Liver (tissue), 8 donors: ENCODE measurements at regions not wholly inside any gene's neighbourhood (a gene's known extent, or its start where the extent isn't known, plus 50 kb on each side); places are given as distances from the start of the nearest gene placed in this dataset.

Source experiments
- DNase-seq: peaks from one replicate; pipeline ENCODE4 v3.0.0-alpha.2; 2017; ENCODE audit warnings: low spot score
- H3K27ac ChIP-seq, 2 donors: one replicate each; pipeline ENCODE4 v1.7.0; 2013; ENCODE audit warnings: inconsistent platforms in 2 of 2, low read length in 2 of 2, control low read depth in 1 of 2, low read depth in 1 of 2, mild to moderate bottlenecking in 1 of 2
- H3K27me3 ChIP-seq, 4 donors: one replicate each; pipeline versions ENCODE4 v1.6.1 to v1.7.0; 2013; ENCODE audit warnings: low read length in 3 of 4, inconsistent platforms in 1 of 4, mild to moderate bottlenecking in 1 of 4, moderate library complexity in 1 of 4; ENCODE audit not compliant: control insufficient read depth in 4 of 4, insufficient read depth in 4 of 4
- H3K36me3 ChIP-seq, 4 donors: one replicate each; pipeline versions ENCODE4 v1.6.1 to v1.7.0; 2013; ENCODE audit warnings: low read length in 3 of 4, mild to moderate bottlenecking in 3 of 4, low read depth in 1 of 4, moderate library complexity in 1 of 4; ENCODE audit not compliant: control insufficient read depth in 4 of 4, insufficient read depth in 3 of 4
- H3K4me1 ChIP-seq, 4 donors: one replicate each; pipeline versions ENCODE4 v1.6.1 to v1.7.0; 2013; ENCODE audit warnings: low read length in 3 of 4, mild to moderate bottlenecking in 3 of 4, moderate library complexity in 1 of 4; ENCODE audit not compliant: control insufficient read depth in 4 of 4, insufficient read depth in 4 of 4
- H3K4me3 ChIP-seq, 3 donors: one replicate each; pipeline versions ENCODE4 v1.6.1 to v1.7.0; 2013; ENCODE audit warnings: low read length in 3 of 3, control low read depth in 1 of 3, low read depth in 1 of 3, mild to moderate bottlenecking in 1 of 3
- H3K9ac ChIP-seq, 2 donors: one replicate each; pipeline ENCODE4 v1.7.0; 2013; ENCODE audit warnings: low read length in 2 of 2, mild to moderate bottlenecking in 2 of 2, moderate library complexity in 2 of 2, control low read depth in 1 of 2, low read depth in 1 of 2
- H3K9me3 ChIP-seq, 4 donors: one replicate each; pipeline versions ENCODE4 v1.6.1 to v1.7.0; 2013; ENCODE audit warnings: low read length in 3 of 4; ENCODE audit not compliant: control insufficient read depth in 4 of 4
- EGR1 ChIP-seq, 2 donors: IDR thresholded peaks; 2 replicates each; pipeline ENCODE4 v1.6.1; 2016 to 2018; ENCODE audit warnings: antibody characterized with exemption in 2 of 2, low read depth in 2 of 2
- FOXA1 ChIP-seq: IDR thresholded peaks from 2 replicates; pipeline ENCODE4 v1.6.1; 2016; ENCODE audit warnings: antibody characterized with exemption
- FOXA2 ChIP-seq: IDR thresholded peaks from 2 replicates; pipeline ENCODE4 v1.6.1; 2016; ENCODE audit warnings: antibody characterized with exemption
- GABPA ChIP-seq, 2 donors: IDR thresholded peaks in 1 of 2; conservative IDR thresholded peaks in 1 of 2; 2 replicates each; pipeline ENCODE4 v1.6.1; 2016; ENCODE audit warnings: antibody characterized with exemption in 2 of 2, mild to moderate bottlenecking in 1 of 2, moderate library complexity in 1 of 2
- HNF4A ChIP-seq, 2 donors: conservative IDR thresholded peaks; 2 replicates each; pipeline ENCODE4 v1.6.1; 2016; ENCODE audit warnings: antibody characterized with exemption in 2 of 2, mild to moderate bottlenecking in 2 of 2
- HNF4G ChIP-seq: IDR thresholded peaks from 2 replicates; pipeline ENCODE4 v1.6.1; 2016; ENCODE audit warnings: antibody characterized with exemption
- JUND ChIP-seq, 2 donors: IDR thresholded peaks; 2 replicates each; pipeline ENCODE4 v1.6.1; 2016; ENCODE audit warnings: antibody characterized with exemption in 2 of 2
- NR2F2 ChIP-seq: IDR thresholded peaks from 2 replicates; pipeline ENCODE4 v1.6.1; 2016; ENCODE audit warnings: antibody characterized with exemption
- RAD21 ChIP-seq, 2 donors: IDR thresholded peaks; 2 replicates each; pipeline ENCODE4 v1.6.1; 2016; ENCODE audit warnings: antibody characterized with exemption in 2 of 2, mild to moderate bottlenecking in 2 of 2
- RXRA ChIP-seq, 2 donors: IDR thresholded peaks; 2 replicates each; pipeline ENCODE4 v1.6.1; 2017 to 2018; ENCODE audit warnings: antibody characterized with exemption in 2 of 2, mild to moderate bottlenecking in 1 of 2
- SP1 ChIP-seq: IDR thresholded peaks from 2 replicates; pipeline ENCODE4 v1.6.1; 2018; ENCODE audit warnings: antibody characterized with exemption, mild to moderate bottlenecking
- TAF1 ChIP-seq: conservative IDR thresholded peaks from 2 replicates; pipeline ENCODE4 v1.6.1; 2016; ENCODE audit warnings: antibody characterized with exemption, mild to moderate bottlenecking
- YY1 ChIP-seq: IDR thresholded peaks from 2 replicates; pipeline ENCODE4 v1.6.1; 2016; ENCODE audit warnings: antibody characterized with exemption, mild to moderate bottlenecking
- WGBS: extraction: QIAGEN DNeasy Blood & Tissue Kit; methylation state at CpG from one replicate; pipeline ENCODE4 v1.1.7; 2013; 5-methylcytosine and 5-hydroxymethylcytosine counted together
- TF ChIP-seq, protein P1 (sequence below): IDR thresholded peaks from 2 replicates; pipeline ENCODE4 v1.6.1; 2016; ENCODE audit warnings: antibody characterized with exemption
- TF ChIP-seq, protein P2 (sequence below): IDR thresholded peaks from 2 replicates; pipeline ENCODE4 v1.6.1; 2016; ENCODE audit warnings: antibody characterized with exemption
- TF ChIP-seq, protein P3 (sequence below): IDR thresholded peaks from 2 replicates; pipeline ENCODE4 v1.6.1; 2016; ENCODE audit warnings: antibody characterized with exemption, mild to moderate bottlenecking
- TF ChIP-seq, protein P4 (sequence below): IDR thresholded peaks from 2 replicates; pipeline ENCODE4 v1.6.1; 2016; ENCODE audit warnings: antibody characterized with exemption
- TF ChIP-seq, protein P5 (sequence below): fragments of 150-350 bp; IDR thresholded peaks from 2 replicates; pipeline ENCODE4 v1.5.1; 2017; ENCODE audit warnings: improper control_type of control experiment, low read depth, low read length; ENCODE audit not compliant: missing input control
- donor health status: healthy.
- donor health status: healthy.
- donor health status: healthy.
- donor health status: healthy.
- donor health status: healthy.

DNA sequence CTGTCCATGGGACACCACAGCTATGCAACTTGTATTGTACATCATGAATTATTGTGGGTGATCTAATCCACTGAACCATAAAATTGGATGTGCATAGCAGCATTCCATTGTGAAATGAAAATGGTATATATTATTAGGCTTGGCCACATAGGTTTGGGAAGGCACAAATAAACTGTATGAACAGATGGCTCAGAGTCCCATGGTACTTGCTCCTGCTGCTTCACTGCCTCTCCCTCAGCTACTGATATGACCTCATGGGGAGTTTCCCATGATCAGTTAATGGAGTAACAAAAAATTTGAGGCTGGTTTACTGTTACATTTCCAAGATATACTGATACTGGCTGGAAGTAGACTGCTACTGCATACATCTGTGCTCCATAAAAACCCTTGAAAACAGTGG lies 152.7 kb upstream of the NEGR1 start:
- TF ChIP-seq NR2F2: no peak
- no peak for TF ChIP-seq RAD21 (IDR thresholded peaks at IDR 0.05)
- TF ChIP-seq, protein P1, sequence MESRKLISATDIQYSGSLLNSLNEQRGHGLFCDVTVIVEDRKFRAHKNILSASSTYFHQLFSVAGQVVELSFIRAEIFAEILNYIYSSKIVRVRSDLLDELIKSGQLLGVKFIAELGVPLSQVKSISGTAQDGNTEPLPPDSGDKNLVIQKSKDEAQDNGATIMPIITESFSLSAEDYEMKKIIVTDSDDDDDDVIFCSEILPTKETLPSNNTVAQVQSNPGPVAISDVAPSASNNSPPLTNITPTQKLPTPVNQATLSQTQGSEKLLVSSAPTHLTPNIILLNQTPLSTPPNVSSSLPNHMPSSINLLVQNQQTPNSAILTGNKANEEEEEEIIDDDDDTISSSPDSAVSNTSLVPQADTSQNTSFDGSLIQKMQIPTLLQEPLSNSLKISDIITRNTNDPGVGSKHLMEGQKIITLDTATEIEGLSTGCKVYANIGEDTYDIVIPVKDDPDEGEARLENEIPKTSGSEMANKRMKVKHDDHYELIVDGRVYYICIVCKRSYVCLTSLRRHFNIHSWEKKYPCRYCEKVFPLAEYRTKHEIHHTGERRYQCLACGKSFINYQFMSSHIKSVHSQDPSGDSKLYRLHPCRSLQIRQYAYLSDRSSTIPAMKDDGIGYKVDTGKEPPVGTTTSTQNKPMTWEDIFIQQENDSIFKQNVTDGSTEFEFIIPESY: no peak
- no peak for TF ChIP-seq GABPA (IDR thresholded peaks at IDR 0.05 in 1 of 2, conservative IDR thresholded peaks at IDR 0.05 in 1 of 2)
- no peak for TF ChIP-seq SP1
- no peak for TF ChIP-seq JUND (IDR thresholded peaks at IDR 0.05)
- TF ChIP-seq, protein P2, sequence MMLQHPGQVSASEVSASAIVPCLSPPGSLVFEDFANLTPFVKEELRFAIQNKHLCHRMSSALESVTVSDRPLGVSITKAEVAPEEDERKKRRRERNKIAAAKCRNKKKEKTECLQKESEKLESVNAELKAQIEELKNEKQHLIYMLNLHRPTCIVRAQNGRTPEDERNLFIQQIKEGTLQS: no peak
- TF ChIP-seq HNF4G: no peak
- no peak for TF ChIP-seq YY1
- TF ChIP-seq EGR1 (IDR thresholded peaks at IDR 0.05; ENCODE audit: low read depth in 2 of 2): no peak
- TF ChIP-seq HNF4A (conservative IDR thresholded peaks at IDR 0.05): no peak
- TF ChIP-seq, protein P3, sequence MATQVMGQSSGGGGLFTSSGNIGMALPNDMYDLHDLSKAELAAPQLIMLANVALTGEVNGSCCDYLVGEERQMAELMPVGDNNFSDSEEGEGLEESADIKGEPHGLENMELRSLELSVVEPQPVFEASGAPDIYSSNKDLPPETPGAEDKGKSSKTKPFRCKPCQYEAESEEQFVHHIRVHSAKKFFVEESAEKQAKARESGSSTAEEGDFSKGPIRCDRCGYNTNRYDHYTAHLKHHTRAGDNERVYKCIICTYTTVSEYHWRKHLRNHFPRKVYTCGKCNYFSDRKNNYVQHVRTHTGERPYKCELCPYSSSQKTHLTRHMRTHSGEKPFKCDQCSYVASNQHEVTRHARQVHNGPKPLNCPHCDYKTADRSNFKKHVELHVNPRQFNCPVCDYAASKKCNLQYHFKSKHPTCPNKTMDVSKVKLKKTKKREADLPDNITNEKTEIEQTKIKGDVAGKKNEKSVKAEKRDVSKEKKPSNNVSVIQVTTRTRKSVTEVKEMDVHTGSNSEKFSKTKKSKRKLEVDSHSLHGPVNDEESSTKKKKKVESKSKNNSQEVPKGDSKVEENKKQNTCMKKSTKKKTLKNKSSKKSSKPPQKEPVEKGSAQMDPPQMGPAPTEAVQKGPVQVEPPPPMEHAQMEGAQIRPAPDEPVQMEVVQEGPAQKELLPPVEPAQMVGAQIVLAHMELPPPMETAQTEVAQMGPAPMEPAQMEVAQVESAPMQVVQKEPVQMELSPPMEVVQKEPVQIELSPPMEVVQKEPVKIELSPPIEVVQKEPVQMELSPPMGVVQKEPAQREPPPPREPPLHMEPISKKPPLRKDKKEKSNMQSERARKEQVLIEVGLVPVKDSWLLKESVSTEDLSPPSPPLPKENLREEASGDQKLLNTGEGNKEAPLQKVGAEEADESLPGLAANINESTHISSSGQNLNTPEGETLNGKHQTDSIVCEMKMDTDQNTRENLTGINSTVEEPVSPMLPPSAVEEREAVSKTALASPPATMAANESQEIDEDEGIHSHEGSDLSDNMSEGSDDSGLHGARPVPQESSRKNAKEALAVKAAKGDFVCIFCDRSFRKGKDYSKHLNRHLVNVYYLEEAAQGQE: no peak
- TF ChIP-seq, protein P4, sequence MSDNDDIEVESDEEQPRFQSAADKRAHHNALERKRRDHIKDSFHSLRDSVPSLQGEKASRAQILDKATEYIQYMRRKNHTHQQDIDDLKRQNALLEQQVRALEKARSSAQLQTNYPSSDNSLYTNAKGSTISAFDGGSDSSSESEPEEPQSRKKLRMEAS: no peak
- TF ChIP-seq TAF1: no peak
- TF ChIP-seq, protein P5, sequence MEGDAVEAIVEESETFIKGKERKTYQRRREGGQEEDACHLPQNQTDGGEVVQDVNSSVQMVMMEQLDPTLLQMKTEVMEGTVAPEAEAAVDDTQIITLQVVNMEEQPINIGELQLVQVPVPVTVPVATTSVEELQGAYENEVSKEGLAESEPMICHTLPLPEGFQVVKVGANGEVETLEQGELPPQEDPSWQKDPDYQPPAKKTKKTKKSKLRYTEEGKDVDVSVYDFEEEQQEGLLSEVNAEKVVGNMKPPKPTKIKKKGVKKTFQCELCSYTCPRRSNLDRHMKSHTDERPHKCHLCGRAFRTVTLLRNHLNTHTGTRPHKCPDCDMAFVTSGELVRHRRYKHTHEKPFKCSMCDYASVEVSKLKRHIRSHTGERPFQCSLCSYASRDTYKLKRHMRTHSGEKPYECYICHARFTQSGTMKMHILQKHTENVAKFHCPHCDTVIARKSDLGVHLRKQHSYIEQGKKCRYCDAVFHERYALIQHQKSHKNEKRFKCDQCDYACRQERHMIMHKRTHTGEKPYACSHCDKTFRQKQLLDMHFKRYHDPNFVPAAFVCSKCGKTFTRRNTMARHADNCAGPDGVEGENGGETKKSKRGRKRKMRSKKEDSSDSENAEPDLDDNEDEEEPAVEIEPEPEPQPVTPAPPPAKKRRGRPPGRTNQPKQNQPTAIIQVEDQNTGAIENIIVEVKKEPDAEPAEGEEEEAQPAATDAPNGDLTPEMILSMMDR: no peak
- no peak for TF ChIP-seq FOXA2
- no peak for TF ChIP-seq FOXA1
- TF ChIP-seq RXRA (IDR thresholded peaks at IDR 0.05): no peak
- no peak for DNase-seq
- Histone ChIP-seq H3K4me3 (no peak overlapping the region), H3K27me3 (no peaks in the 10 kb centered on the region), H3K36me3 (no peaks in the 10 kb centered on the region), H3K9me3 (no peaks in the 10 kb centered on the region), H3K4me1 (no peaks in the 10 kb centered on the region), H3K9ac (no peak overlapping the region), H3K27ac (no peak overlapping the region)

DNA sequence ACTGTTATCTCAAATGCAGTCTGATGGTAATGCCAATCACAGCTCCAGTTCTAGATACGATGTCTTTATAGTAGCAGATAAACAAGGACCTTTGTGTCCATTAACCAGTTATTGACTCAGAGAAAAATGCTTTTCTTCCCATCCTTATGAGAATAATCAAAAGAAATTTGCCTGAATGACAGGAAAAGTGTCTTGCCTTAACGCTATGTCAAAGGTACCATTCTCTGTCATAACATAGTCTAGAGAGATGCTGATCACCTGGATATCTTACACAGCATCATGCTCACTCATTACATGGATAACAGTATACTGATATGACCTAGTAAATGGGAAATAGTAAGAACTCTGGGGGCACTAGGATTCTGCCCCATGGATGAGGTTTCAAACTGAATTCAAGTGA lies 151.7 kb upstream of the NEGR1 start:
- H3K27ac ChIP-seq: no peak overlapping the region
- TF ChIP-seq FOXA2 (no peak), YY1 (no peak), HNF4G (no peak), EGR1 (IDR thresholded peaks at IDR 0.05; ENCODE audit: low read depth in 2 of 2) (no peak), SP1 (no peak), FOXA1 (no peak), JUND (IDR thresholded peaks at IDR 0.05) (no peak), HNF4A (conservative IDR thresholded peaks at IDR 0.05) (no peak)
- TF ChIP-seq, protein P3: no peak
- TF ChIP-seq, protein P5: no peak
- TF ChIP-seq, protein P4: no peak

More for the DNA sequence above, 151.7 kb upstream of the NEGR1 start:
- no peaks in the 10 kb centered on the region for H3K27me3 ChIP-seq
- H3K4me3 ChIP-seq: no peak overlapping the region
- no peaks in the 10 kb centered on the region for H3K9me3 ChIP-seq
- 81% methylated on average over 2 of the region's 2 CpGs for WGBS
- no peaks in the 10 kb centered on the region for H3K4me1 ChIP-seq
- H3K36me3 ChIP-seq: no peaks in the 10 kb centered on the region
- DNase-seq: no peak
- H3K9ac ChIP-seq: no peak overlapping the region
